Fibroblast of lung (primary cell): ENCODE measurements at regions not wholly inside any gene's neighbourhood (a gene's known extent, or its start where the extent isn't known, plus 50 kb on each side); places are given as distances from the start of the nearest gene placed in this dataset.

ENCODE experiments used
- DNase-seq, 2 donors: peaks; one replicate each; pipeline versions ENCODE4 v3.0.0 to v3.0.0-alpha.2; 2010; ENCODE audit warnings: low read depth in 2 of 2
- H2AFZ ChIP-seq: 2 replicates; pipeline ENCODE4 v1.5.1; 2012; ENCODE audit warnings: low read length, control low read depth, inconsistent platforms
- H3K27ac ChIP-seq: 2 replicates; pipeline ENCODE4 v1.5.1; 2011; ENCODE audit warnings: low read length, control low read depth; ENCODE audit not compliant: insufficient read depth
- H3K27me3 ChIP-seq: 2 replicates; pipeline ENCODE4 v1.5.1; 2011; ENCODE audit warnings: mild to moderate bottlenecking, low read length; ENCODE audit not compliant: control insufficient read depth, insufficient read depth
- H3K36me3 ChIP-seq: 2 replicates; pipeline ENCODE4 v1.5.1; 2011; ENCODE audit warnings: low read length; ENCODE audit not compliant: control insufficient read depth, insufficient read depth
- H3K4me1 ChIP-seq: 2 replicates; pipeline ENCODE4 v1.5.1; 2011; ENCODE audit warnings: low read length; ENCODE audit not compliant: control insufficient read depth, insufficient read depth; ENCODE audit errors: extremely low read depth
- H3K4me2 ChIP-seq: 2 replicates; pipeline ENCODE4 v1.5.1; 2011; ENCODE audit warnings: low read length, control low read depth; ENCODE audit not compliant: insufficient read depth; ENCODE audit errors: extremely low read depth
- H3K4me3 ChIP-seq, 4 experiments: fragments of 200-600 bp in 1 of 4; sonication (generic) in 1 of 4; replicated peaks in 1 of 4; 2 replicates each; pipeline ENCODE4 v1.5.1; 2011 to 2016; ENCODE audit warnings: low read length in 4 of 4, low read depth in 3 of 4, mild to moderate bottlenecking in 3 of 4, control low read depth in 2 of 4, inconsistent platforms in 1 of 4, mixed read lengths in 1 of 4; ENCODE audit not compliant: insufficient read depth in 1 of 4; ENCODE audit errors: control extremely low read depth in 1 of 4
- H3K79me2 ChIP-seq: 2 replicates; pipeline ENCODE4 v1.5.1; 2012; ENCODE audit warnings: mild to moderate bottlenecking, low read length, inconsistent platforms; ENCODE audit not compliant: control insufficient read depth, insufficient read depth
- H3K9ac ChIP-seq: 2 replicates; pipeline ENCODE4 v1.5.1; 2011; ENCODE audit warnings: mild to moderate bottlenecking, low read length, control low read depth; ENCODE audit not compliant: insufficient read depth
- H3K9me3 ChIP-seq: 2 replicates; pipeline ENCODE4 v1.5.1; 2012; ENCODE audit warnings: low read depth, low read length; ENCODE audit not compliant: control insufficient read depth, insufficient read depth
- H4K20me1 ChIP-seq: 2 replicates; pipeline ENCODE4 v1.5.1; 2011; ENCODE audit warnings: low read length; ENCODE audit not compliant: control insufficient read depth, insufficient read depth; ENCODE audit errors: extremely low read depth
- CTCF ChIP-seq, 2 donors: IDR thresholded peaks in 1 of 2; conservative IDR thresholded peaks in 1 of 2; 1 replicate in 1 of 2; 2 replicates in 1 of 2; pipeline ENCODE4 v1.5.1; 2011 to 2012; ENCODE audit warnings: low read length in 2 of 2, control low read depth in 1 of 2, inconsistent platforms in 1 of 2, low read depth in 1 of 2, mild to moderate bottlenecking in 1 of 2
- EZH2 ChIP-seq: IDR thresholded peaks from 2 replicates; pipeline ENCODE4 v1.5.1; 2012; ENCODE audit warnings: low read length, control low read depth, mild to moderate bottlenecking; ENCODE audit errors: missing control alignments

DNA sequence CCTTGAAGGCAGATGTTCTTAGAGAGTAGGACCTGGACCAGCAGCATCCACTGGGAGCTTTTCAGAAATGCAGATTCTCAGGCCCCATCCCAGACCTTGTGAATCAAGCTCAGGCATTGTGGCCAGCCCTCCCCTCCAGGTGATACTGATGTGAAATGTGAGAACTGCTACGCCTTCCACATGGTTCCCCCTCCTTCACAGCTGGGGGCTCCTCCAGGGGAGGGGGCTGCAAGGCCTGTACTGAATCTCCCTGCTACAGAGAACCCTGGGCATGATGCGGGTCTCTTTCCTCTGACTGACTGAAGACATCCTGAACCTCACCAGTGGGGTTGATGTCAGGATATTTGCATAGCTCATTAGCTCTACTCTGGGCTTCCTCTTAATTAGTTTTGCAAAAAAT lies 141.8 kb upstream of the CSF3R start:
- no peaks in the 10 kb centered on the region for H3K79me2 ChIP-seq
- H3K9ac ChIP-seq = no peak overlapping the region
- no peak overlapping the region for H2AFZ ChIP-seq
- TF ChIP-seq CTCF (conservative IDR thresholded peaks at IDR 0.05 in 1 of 2, IDR thresholded peaks at IDR 0.05 in 1 of 2; ENCODE audit: low read depth in 1 of 2, low read length in 2 of 2) (no peak), EZH2 (no peak)
- no peak overlapping the region for H3K4me3 ChIP-seq
- H3K9me3 ChIP-seq = no peaks in the 10 kb centered on the region
- no peak overlapping the region for H3K4me2 ChIP-seq
- no peak overlapping the region for H3K27ac ChIP-seq
- no peaks in the 10 kb centered on the region for H3K4me1 ChIP-seq
- H4K20me1 ChIP-seq = no peaks in the 10 kb centered on the region
- no peak for DNase-seq
- no peaks in the 10 kb centered on the region for H3K27me3 ChIP-seq
- no peaks in the 10 kb centered on the region for H3K36me3 ChIP-seq

- no peaks in the 10 kb centered on the region for H3K9me3 ChIP-seq
- H3K4me3 ChIP-seq = no peak overlapping the region
- no peaks in the 10 kb centered on the region for H3K4me1 ChIP-seq
- H4K20me1 ChIP-seq = no peaks in the 10 kb centered on the region
- DNase-seq = no peak
- no peaks in the 10 kb centered on the region for H3K79me2 ChIP-seq
- no peak overlapping the region for H3K9ac ChIP-seq
- no peak overlapping the region for H3K4me2 ChIP-seq
- no peaks in the 10 kb centered on the region for H3K27me3 ChIP-seq
- TF ChIP-seq CTCF (conservative IDR thresholded peaks at IDR 0.05 in 1 of 2, IDR thresholded peaks at IDR 0.05 in 1 of 2; ENCODE audit: low read depth in 1 of 2, low read length in 2 of 2) (no peak), EZH2 (no peak)
- H3K36me3 ChIP-seq = no peaks in the 10 kb centered on the region
- H3K27ac ChIP-seq = no peak overlapping the region
- H2AFZ ChIP-seq = no peak overlapping the region
These were observed 140.3 kb upstream of the CSF3R start for GRCh38 chr1:36622741-36623648.

DNA sequence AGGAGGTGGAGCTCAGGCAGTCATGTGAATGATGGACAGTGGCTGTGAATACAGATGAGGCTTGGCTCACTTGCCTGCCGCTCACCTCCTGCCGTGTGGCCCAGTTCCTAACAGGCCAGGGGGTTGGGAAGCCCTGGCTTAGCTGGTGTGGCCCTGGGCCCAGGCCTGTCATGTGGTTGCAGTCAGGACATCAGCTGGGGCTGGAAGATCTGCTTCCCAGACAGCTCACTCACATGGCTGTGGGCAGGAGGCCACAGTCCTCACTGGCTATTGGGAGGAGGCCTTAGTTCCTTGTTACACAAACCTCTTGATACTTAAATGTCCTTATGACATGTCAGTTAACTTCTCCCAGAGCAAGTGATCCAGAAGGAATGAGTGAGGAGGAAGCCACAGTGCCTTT lies 138.8 kb upstream of the CSF3R start:
- no peak for TF ChIP-seq EZH2
- TF ChIP-seq CTCF (conservative IDR thresholded peaks at IDR 0.05 in 1 of 2, IDR thresholded peaks at IDR 0.05 in 1 of 2; ENCODE audit: low read depth in 1 of 2, low read length in 2 of 2) = no peak
- no peaks in the 10 kb centered on the region for H3K36me3 ChIP-seq
- no peak overlapping the region for H3K4me3 ChIP-seq
- H3K9ac ChIP-seq = no peak overlapping the region
- no peaks in the 10 kb centered on the region for H3K79me2 ChIP-seq
- H3K27ac ChIP-seq = no peak overlapping the region
- H2AFZ ChIP-seq = no peak overlapping the region
- H3K9me3 ChIP-seq = no peaks in the 10 kb centered on the region
- H3K27me3 ChIP-seq = no peaks in the 10 kb centered on the region
- no peak overlapping the region for H3K4me2 ChIP-seq
- H3K4me1 ChIP-seq = no peaks in the 10 kb centered on the region
- no peak for DNase-seq
- H4K20me1 ChIP-seq = no peaks in the 10 kb centered on the region
